HG02840 (cell line): ENCODE measurements at regions not wholly inside any gene's neighbourhood (a gene's known extent, or its start where the extent isn't known, plus 50 kb on each side); places are given as distances from the start of the nearest gene placed in this dataset.
A peak's percentile ranks its signal among the peaks of the same experiment; 100 is the strongest.

Experiments used
- ATAC-seq: cut with Tn5 transposase; IDR thresholded peaks from one replicate; pipeline ENCODE4 v1.9.1; 2021; ENCODE audit warnings: mild to moderate bottlenecking, moderate library complexity, moderate number of reproducible peaks; ENCODE audit not compliant: unreplicated experiment, low FRiP score

- ATAC-seq, result no peak
Observed at GRCh38 chr14:39956372-39956771, 524.1 kb upstream of the FBXO33 start.

GRCh38 chr14:39948235-39948634, 516.0 kb upstream of the FBXO33 start:
- ATAC-seq, result no peak

- ATAC-seq, result no peak
Observed at GRCh38 chr14:39946807-39947206, 514.6 kb upstream of the FBXO33 start.

- no peak for ATAC-seq
Observed at GRCh38 chr14:39939023-39939422, 506.8 kb upstream of the FBXO33 start.

GRCh38 chr14:39912192-39913100, 480.2 kb upstream of the FBXO33 start:
- peak; percentile 94 for ATAC-seq

- no peak for ATAC-seq
Observed at GRCh38 chr14:39897657-39898056, 465.4 kb upstream of the FBXO33 start.

- no peak for ATAC-seq
Observed at GRCh38 chr14:39890026-39890425, 457.8 kb upstream of the FBXO33 start.

- ATAC-seq, result no peak
Observed at GRCh38 chr14:39884091-39884490, 451.9 kb upstream of the FBXO33 start.

- no peak for ATAC-seq
Observed at GRCh38 chr14:39880965-39881364, 448.7 kb upstream of the FBXO33 start.

GRCh38 chr14:39880106-39880695, 448.0 kb upstream of the FBXO33 start:
- ATAC-seq, result no peak

GRCh38 chr14:39877577-39878190, 445.5 kb upstream of the FBXO33 start:
- no peak for ATAC-seq

GRCh38 chr14:39876916-39877315, 444.7 kb upstream of the FBXO33 start:
- ATAC-seq, result no peak

GRCh38 chr14:39875028-39875427, 442.8 kb upstream of the FBXO33 start:
- no peak for ATAC-seq

GRCh38 chr14:39873791-39874190, 441.6 kb upstream of the FBXO33 start:
- no peak for ATAC-seq

- ATAC-seq, result no peak
Observed at GRCh38 chr14:39868949-39869348, 436.7 kb upstream of the FBXO33 start.

- no peak for ATAC-seq
Observed at GRCh38 chr14:39868251-39868650, 436.0 kb upstream of the FBXO33 start.

- ATAC-seq, result no peak
Observed at GRCh38 chr14:39863441-39863840, 431.2 kb upstream of the FBXO33 start.

- ATAC-seq, result no peak
Observed at GRCh38 chr14:39861696-39862095, 429.5 kb upstream of the FBXO33 start.

- ATAC-seq, result no peak
Observed at GRCh38 chr14:39861229-39861600, 429.0 kb upstream of the FBXO33 start.

- no peak for ATAC-seq
Observed at GRCh38 chr14:39860596-39861228, 428.5 kb upstream of the FBXO33 start.

- no peak for ATAC-seq
Observed at GRCh38 chr14:39859314-39859713, 427.1 kb upstream of the FBXO33 start.
